BE2C (cell line): ENCODE measurements at regions not wholly inside any gene's neighbourhood (a gene's known extent, or its start where the extent isn't known, plus 50 kb on each side); places are given as distances from the start of the nearest gene placed in this dataset.

Experiments used
- DNase-seq: peaks from one replicate; pipeline ENCODE4 v3.0.0-alpha.2; 2020
- H3K27me3 ChIP-seq: fragments of 250-450 bp; sonication (Bioruptor Pico); 2 replicates; pipeline ENCODE4 v1.5.1; 2020; ENCODE audit warnings: mild to moderate bottlenecking
- H3K36me3 ChIP-seq: fragments of 250-450 bp; sonication (Bioruptor Pico); 2 replicates; pipeline ENCODE4 v1.5.1; 2020; ENCODE audit warnings: mild to moderate bottlenecking
- H3K4me1 ChIP-seq: fragments of 250-450 bp; sonication (Bioruptor Pico); 2 replicates; pipeline ENCODE4 v1.5.1; 2020
- H3K4me3 ChIP-seq: 2 replicates; pipeline ENCODE4 v1.5.1; 2011; ENCODE audit warnings: low read depth, low read length
- H3K9me3 ChIP-seq: fragments of 250-450 bp; sonication (Bioruptor Pico); 2 replicates; pipeline ENCODE4 v1.5.1; 2020
- TF ChIP-seq, protein P1 (sequence below): IDR thresholded peaks from 2 replicates; pipeline ENCODE4 v1.5.1; 2012; ENCODE audit warnings: mild to moderate bottlenecking, low read depth, low read length

DNA sequence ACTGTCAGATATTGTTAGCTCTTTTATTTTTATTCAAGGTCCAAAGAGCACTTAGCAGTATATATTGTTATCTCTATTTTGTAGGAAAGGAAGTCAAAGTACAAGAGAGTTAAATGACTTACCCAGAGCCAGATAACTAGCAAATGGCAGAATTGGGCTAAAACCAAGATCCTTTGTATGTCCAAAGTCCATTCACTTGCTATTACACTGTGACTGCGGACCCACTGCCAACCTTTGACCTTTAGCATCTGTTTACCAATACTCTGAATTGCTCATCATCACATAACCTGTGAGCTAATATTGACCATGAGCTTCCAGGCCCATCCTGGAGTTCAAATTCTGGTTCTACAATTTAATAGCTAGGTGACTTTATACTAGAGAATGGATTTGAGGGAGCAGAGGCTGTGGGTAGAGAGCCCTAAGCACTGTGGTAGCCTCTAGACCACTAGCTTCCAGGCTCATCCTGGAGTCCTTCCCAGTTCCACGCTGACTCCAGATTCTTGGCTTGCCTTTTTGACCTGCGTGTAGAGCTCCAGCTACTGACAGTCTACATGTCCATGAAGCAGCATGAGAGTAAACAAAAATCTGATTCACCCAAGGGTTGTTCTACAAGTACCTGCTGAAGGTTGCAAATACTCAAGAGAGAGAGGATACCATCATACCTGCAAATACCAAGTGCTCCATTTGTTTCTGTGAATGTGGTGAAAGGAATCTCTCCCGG lies 424.0 kb downstream of the SH3GL2 start:
- Histone ChIP-seq H3K27me3 (no peaks in the 10 kb centered on the region), H3K4me3 (no peak overlapping the region), H3K36me3 (no peaks in the 10 kb centered on the region), H3K9me3 (no peaks in the 10 kb centered on the region), H3K4me1 (no peaks in the 10 kb centered on the region)
- no peak for DNase-seq
- TF ChIP-seq, protein P1, sequence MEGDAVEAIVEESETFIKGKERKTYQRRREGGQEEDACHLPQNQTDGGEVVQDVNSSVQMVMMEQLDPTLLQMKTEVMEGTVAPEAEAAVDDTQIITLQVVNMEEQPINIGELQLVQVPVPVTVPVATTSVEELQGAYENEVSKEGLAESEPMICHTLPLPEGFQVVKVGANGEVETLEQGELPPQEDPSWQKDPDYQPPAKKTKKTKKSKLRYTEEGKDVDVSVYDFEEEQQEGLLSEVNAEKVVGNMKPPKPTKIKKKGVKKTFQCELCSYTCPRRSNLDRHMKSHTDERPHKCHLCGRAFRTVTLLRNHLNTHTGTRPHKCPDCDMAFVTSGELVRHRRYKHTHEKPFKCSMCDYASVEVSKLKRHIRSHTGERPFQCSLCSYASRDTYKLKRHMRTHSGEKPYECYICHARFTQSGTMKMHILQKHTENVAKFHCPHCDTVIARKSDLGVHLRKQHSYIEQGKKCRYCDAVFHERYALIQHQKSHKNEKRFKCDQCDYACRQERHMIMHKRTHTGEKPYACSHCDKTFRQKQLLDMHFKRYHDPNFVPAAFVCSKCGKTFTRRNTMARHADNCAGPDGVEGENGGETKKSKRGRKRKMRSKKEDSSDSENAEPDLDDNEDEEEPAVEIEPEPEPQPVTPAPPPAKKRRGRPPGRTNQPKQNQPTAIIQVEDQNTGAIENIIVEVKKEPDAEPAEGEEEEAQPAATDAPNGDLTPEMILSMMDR, result no peak

DNA sequence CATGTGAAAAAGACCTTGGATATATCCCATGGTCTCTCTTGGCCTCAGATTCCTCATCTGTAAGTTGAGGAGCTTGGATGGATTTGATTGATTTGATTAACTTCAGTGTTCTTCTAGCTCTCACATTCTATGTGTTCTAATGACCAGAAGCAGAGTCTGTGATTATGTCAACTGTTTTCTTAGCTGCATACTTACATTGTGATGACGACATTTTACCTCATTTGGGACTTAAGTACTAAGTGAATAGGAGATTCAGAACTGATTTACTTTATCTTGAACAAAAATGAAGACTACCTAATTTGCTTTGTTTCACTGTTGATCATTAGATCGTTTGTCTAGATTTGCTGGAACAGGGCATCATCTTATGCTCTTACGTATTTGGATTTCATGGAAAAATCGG lies 427.7 kb downstream of the SH3GL2 start:
- Histone ChIP-seq H3K36me3 (no peaks in the 10 kb centered on the region), H3K27me3 (no peaks in the 10 kb centered on the region), H3K4me1 (no peaks in the 10 kb centered on the region), H3K9me3 (no peaks in the 10 kb centered on the region), H3K4me3 (no peak overlapping the region)
- TF ChIP-seq, protein P1, result no peak
- no peak for DNase-seq

DNA sequence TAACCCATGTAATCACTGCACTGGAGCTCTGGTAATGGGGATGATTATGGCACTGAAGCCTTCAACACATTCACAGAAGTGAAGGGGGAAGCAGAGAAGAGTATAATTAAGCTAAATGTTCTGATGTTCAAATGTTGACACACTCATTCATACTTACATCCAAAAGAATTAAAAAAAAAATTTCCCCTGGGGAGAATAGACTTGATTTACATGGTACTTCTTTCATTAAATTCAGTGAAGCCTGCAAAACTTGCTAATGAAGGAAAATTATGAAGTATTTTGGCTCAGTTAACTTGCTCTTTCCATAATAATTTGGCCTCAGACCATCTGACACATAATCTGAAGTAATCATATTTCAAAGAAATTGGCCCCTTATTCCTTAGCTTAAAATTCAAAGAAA lies 428.8 kb downstream of the SH3GL2 start:
- DNase-seq, result no peak
- TF ChIP-seq, protein P1, result no peak
- no peaks in the 10 kb centered on the region for H3K4me1 ChIP-seq
- H3K36me3 ChIP-seq, result no peaks in the 10 kb centered on the region
- H3K4me3 ChIP-seq, result no peak overlapping the region
- H3K9me3 ChIP-seq, result no peaks in the 10 kb centered on the region
- H3K27me3 ChIP-seq, result no peaks in the 10 kb centered on the region

DNA sequence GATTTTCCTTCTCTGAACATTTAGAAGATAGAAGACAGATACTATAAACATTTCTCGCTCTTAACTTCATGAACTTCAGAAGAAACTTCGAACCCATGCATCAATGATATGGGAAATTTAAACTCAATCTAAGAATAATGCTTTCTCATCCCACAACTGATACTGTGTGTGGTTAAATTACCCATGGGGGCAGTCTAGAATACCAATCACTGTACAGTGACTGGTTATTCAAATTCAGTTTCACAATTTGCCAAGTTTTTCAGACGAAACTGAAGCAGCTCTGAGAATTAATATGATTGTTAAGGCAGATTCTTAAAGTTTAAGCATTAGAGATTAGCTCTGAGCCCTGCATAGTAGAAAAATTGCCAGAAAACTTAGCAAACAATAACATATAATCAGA lies 431.0 kb downstream of the SH3GL2 start:
- Histone ChIP-seq H3K4me3 (no peak overlapping the region), H3K9me3 (no peaks in the 10 kb centered on the region), H3K27me3 (no peaks in the 10 kb centered on the region), H3K4me1 (no peaks in the 10 kb centered on the region), H3K36me3 (no peaks in the 10 kb centered on the region)
- DNase-seq, result no peak
- TF ChIP-seq, protein P1, result no peak

DNA sequence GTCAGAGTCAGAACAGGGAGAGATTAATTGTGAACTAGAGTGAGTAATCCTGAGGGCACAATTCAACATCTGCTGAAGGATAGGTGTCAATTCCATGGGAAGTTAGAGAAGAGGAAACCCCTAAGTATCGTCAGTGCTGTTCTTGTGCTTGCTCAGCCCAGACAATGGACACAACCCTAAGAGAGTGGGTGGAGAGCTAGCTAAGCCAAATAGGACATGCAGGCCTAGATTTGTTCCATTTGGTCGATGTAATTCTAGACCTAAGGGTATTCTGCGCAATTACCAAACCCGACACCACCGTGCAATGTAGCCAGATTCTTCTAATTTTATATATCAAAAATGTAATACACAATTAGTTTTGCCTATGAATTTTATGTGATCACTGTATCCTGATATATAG lies 431.6 kb downstream of the SH3GL2 start:
- Histone ChIP-seq H3K9me3 (no peaks in the 10 kb centered on the region), H3K4me3 (no peak overlapping the region), H3K4me1 (no peaks in the 10 kb centered on the region), H3K27me3 (no peaks in the 10 kb centered on the region), H3K36me3 (no peaks in the 10 kb centered on the region)
- DNase-seq, result no peak
- TF ChIP-seq, protein P1, result no peak

DNA sequence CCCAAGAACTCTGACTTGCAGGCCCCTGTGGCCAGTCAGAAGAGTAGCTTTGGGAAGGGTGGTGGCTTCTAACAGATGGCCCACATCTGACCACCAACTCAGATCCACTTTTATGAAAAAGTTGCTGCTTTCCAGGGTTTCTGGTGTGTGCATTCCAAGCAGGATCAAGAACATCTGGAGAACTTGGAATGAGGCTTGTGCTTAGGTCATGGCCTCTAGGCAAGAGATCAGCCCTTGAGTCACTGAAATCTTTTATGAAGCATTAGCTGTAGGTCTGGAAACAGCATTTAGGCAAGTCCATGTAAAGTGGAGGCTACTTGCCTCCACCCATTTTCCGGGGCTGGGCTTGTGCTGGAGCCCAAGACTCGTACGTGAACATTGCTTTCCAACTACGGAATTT lies 433.3 kb downstream of the SH3GL2 start:
- Histone ChIP-seq H3K4me3 (no peak overlapping the region), H3K9me3 (no peaks in the 10 kb centered on the region), H3K27me3 (no peaks in the 10 kb centered on the region), H3K36me3 (no peaks in the 10 kb centered on the region), H3K4me1 (no peaks in the 10 kb centered on the region)
- TF ChIP-seq, protein P1, result no peak
- DNase-seq, result no peak
